ENCODE measurements at regions not wholly inside any gene's neighbourhood (a gene's known extent, or its start where the extent isn't known, plus 50 kb on each side); places are given as distances from the start of the nearest gene placed in this dataset.
"Not testable (repeated sequence)": the region's sequence is repeated elsewhere in the genome, so short reads cannot be mapped to it uniquely, and the experiment has no call there.

- TF ChIP-seq PPARA (CRISPR knock-in tag; IDR thresholded peaks at IDR 0.05; ENCODE audit: borderline replicate concordance) (no peak), CSDC2 (CRISPR knock-in tag; IDR thresholded peaks at IDR 0.05) (no peak), ZFP3 (CRISPR knock-in tag; IDR thresholded peaks at IDR 0.05) (no peak), OSR1 (CRISPR knock-in tag; IDR thresholded peaks at IDR 0.05) (no peak), GLIS3 (CRISPR knock-in tag; IDR thresholded peaks at IDR 0.05) (no peak), ZNF8 (CRISPR knock-in tag; IDR thresholded peaks at IDR 0.05) (no peak), ZNF70 (CRISPR knock-in tag; IDR thresholded peaks at IDR 0.05) (no peak), ZFP30 (CRISPR knock-in tag; IDR thresholded peaks at IDR 0.05) (no peak), TOX (CRISPR knock-in tag; IDR thresholded peaks at IDR 0.05; ENCODE audit: borderline replicate concordance) (no peak)
- no peak for ATAC-seq
Observed at GRCh38 chr1:157376681-157377080, 175.6 kb downstream of the FCRL5 start.

- not testable (repeated sequence) for ATAC-seq
Observed at GRCh38 chr1:157372311-157372710, 180.0 kb downstream of the FCRL5 start.

- no peak for TF ChIP-seq GLIS3 (CRISPR knock-in tag; IDR thresholded peaks at IDR 0.05)
- no peak for TF ChIP-seq CSDC2 (CRISPR knock-in tag; IDR thresholded peaks at IDR 0.05)
- no peak for TF ChIP-seq ZNF565 (CRISPR knock-in tag; conservative IDR thresholded peaks at IDR 0.05; ENCODE audit: low read depth)
- TF ChIP-seq TCF4 (CRISPR knock-in tag; IDR thresholded peaks at IDR 0.05; ENCODE audit: borderline replicate concordance): no peak
- no peak for TF ChIP-seq ARNTL (CRISPR knock-in tag; IDR thresholded peaks at IDR 0.05; ENCODE audit: borderline replicate concordance, low read depth)
- TF ChIP-seq TOX (CRISPR knock-in tag; IDR thresholded peaks at IDR 0.05; ENCODE audit: borderline replicate concordance): no peak
- no peak for TF ChIP-seq OSR1 (CRISPR knock-in tag; IDR thresholded peaks at IDR 0.05)
- TF ChIP-seq SNAI2 (CRISPR knock-in tag; IDR thresholded peaks at IDR 0.05): no peak
- no peak for TF ChIP-seq CSRNP3 (CRISPR knock-in tag; IDR thresholded peaks at IDR 0.05)
- no peak for TF ChIP-seq POU6F1 (CRISPR knock-in tag; IDR thresholded peaks at IDR 0.05; ENCODE audit: borderline replicate concordance, low read depth)
- TF ChIP-seq PATZ1 (CRISPR knock-in tag; IDR thresholded peaks at IDR 0.05; ENCODE audit: borderline replicate concordance): no peak
- TF ChIP-seq CREB5 (CRISPR knock-in tag; IDR thresholded peaks at IDR 0.05; ENCODE audit: low read depth): no peak
- TF ChIP-seq ISL1 (CRISPR knock-in tag; IDR thresholded peaks at IDR 0.05): no peak
- no peak for TF ChIP-seq ZFP3 (CRISPR knock-in tag; IDR thresholded peaks at IDR 0.05)
- ATAC-seq: no peak
Observed at GRCh38 chr1:157371826-157372225, 180.5 kb downstream of the FCRL5 start.

GRCh38 chr1:157371221-157371620, 181.1 kb downstream of the FCRL5 start:
- no peak for ATAC-seq
- TF ChIP-seq GLIS3 (CRISPR knock-in tag; IDR thresholded peaks at IDR 0.05) (no peak), CSRNP3 (CRISPR knock-in tag; IDR thresholded peaks at IDR 0.05) (no peak), TCF4 (CRISPR knock-in tag; IDR thresholded peaks at IDR 0.05; ENCODE audit: borderline replicate concordance) (no peak), POU6F1 (CRISPR knock-in tag; IDR thresholded peaks at IDR 0.05; ENCODE audit: borderline replicate concordance, low read depth) (no peak), ESRRG (CRISPR knock-in tag; IDR thresholded peaks at IDR 0.05) (no peak), ZC3H10 (CRISPR knock-in tag; IDR thresholded peaks at IDR 0.05) (no peak), PATZ1 (CRISPR knock-in tag; IDR thresholded peaks at IDR 0.05; ENCODE audit: borderline replicate concordance) (no peak), ZNF8 (CRISPR knock-in tag; IDR thresholded peaks at IDR 0.05) (no peak), OSR1 (CRISPR knock-in tag; IDR thresholded peaks at IDR 0.05) (no peak), RARB (CRISPR knock-in tag; IDR thresholded peaks at IDR 0.05) (no peak), BACH2 (CRISPR knock-in tag; IDR thresholded peaks at IDR 0.05; ENCODE audit: borderline replicate concordance) (no peak), PPARA (CRISPR knock-in tag; IDR thresholded peaks at IDR 0.05; ENCODE audit: borderline replicate concordance) (no peak), SNAI2 (CRISPR knock-in tag; IDR thresholded peaks at IDR 0.05) (no peak), ZNF70 (CRISPR knock-in tag; IDR thresholded peaks at IDR 0.05) (no peak), ZFP30 (CRISPR knock-in tag; IDR thresholded peaks at IDR 0.05) (no peak), CSDC2 (CRISPR knock-in tag; IDR thresholded peaks at IDR 0.05) (no peak), CREB5 (CRISPR knock-in tag; IDR thresholded peaks at IDR 0.05; ENCODE audit: low read depth) (no peak), ISL1 (CRISPR knock-in tag; IDR thresholded peaks at IDR 0.05) (no peak), ARNTL (CRISPR knock-in tag; IDR thresholded peaks at IDR 0.05; ENCODE audit: borderline replicate concordance, low read depth) (no peak), ZFP3 (CRISPR knock-in tag; IDR thresholded peaks at IDR 0.05) (no peak)

All from SK-N-SH treated with all-trans-retinoic acid at 6 μM for 48 hours (cell line).